Esophagus squamous epithelium (tissue), 5 donors: ENCODE measurements at regions not wholly inside any gene's neighbourhood (a gene's known extent, or its start where the extent isn't known, plus 50 kb on each side); places are given as distances from the start of the nearest gene placed in this dataset.
"Not testable (repeated sequence)": the region's sequence is repeated elsewhere in the genome, so short reads cannot be mapped to it uniquely, and the experiment has no call there.

Source experiments
- DNase-seq: peaks from one replicate; lab custom pipeline; 2025; lab: John Stamatoyannopoulos, UW
- H3K27ac ChIP-seq, 4 donors: fragments of 200-600 bp; sonication (generic); one replicate each; pipeline ENCODE4 v1.5.1; 2016 to 2019; ENCODE audit warnings: mild to moderate bottlenecking in 1 of 4
- H3K27me3 ChIP-seq, 4 donors: fragments of 200-600 bp; sonication (generic); 1 replicate in 3 of 4; 2 replicates in 1 of 4; pipeline versions ENCODE4 v1.5.1 to v1.6.0; 2017 to 2021; ENCODE audit warnings: antibody characterized with exemption in 1 of 4
- H3K36me3 ChIP-seq, 3 donors: fragments of 200-600 bp; sonication (generic); one replicate each; pipeline ENCODE4 v1.5.1; 2016 to 2019
- H3K4me1 ChIP-seq, 3 donors: fragments of 200-600 bp; sonication (generic); one replicate each; pipeline ENCODE4 v1.5.1; 2017 to 2019
- H3K4me3 ChIP-seq, 4 donors: fragments of 200-600 bp; sonication (generic); 1 replicate in 3 of 4; 2 replicates in 1 of 4; pipeline ENCODE4 v1.5.1; 2016 to 2019; ENCODE audit warnings: mild to moderate bottlenecking in 2 of 4, moderate library complexity in 1 of 4
- H3K9me3 ChIP-seq, 3 donors: fragments of 200-600 bp; sonication (generic); one replicate each; pipeline ENCODE4 v1.5.1; 2016 to 2019
- POLR2A ChIP-seq, 4 donors: fragments of 450-650 bp; IDR thresholded peaks; one replicate each; pipeline ENCODE4 v1.6.1; 2017; ENCODE audit warnings: antibody characterized with exemption in 4 of 4, mild to moderate bottlenecking in 4 of 4, moderate library complexity in 3 of 4
- WGBS, 2 donors: methylation state at CpG; one replicate each; pipeline ENCODE4 v1.1.5; 2018; 5-methylcytosine and 5-hydroxymethylcytosine counted together
- intact Hi-C: fragments of 100-400 bp; cut with DNase I; formaldehyde crosslinking; loops from one replicate; pipeline ENCODE4 v1.15.0; 2022
- TF ChIP-seq, protein P1 (sequence below), 6 experiments: fragments of 450-650 bp in 4 of 6; fragments of 200-600 bp in 2 of 6; sonication (generic) in 2 of 6; IDR thresholded peaks; one replicate each; pipeline ENCODE4 v1.5.1; 2016 to 2019; ENCODE audit warnings: antibody characterized with exemption in 6 of 6, mild to moderate bottlenecking in 4 of 6, moderate library complexity in 4 of 6
- donor health status: DM: yes; HTN: yes; CAD: no.

- WGBS, 2 donors, result 79 to 87% methylated on average over 3 of the region's 3 CpGs
- H3K4me1 ChIP-seq, H3K27ac ChIP-seq, H3K9me3 ChIP-seq, H3K27me3 ChIP-seq, intact Hi-C loops, H3K36me3 ChIP-seq, H3K4me3 ChIP-seq, DNase-seq: not testable (repeated sequence)
Observed at GRCh38 chr6:104676679-104677078, 183.0 kb downstream of the HACE1 start.

DNA sequence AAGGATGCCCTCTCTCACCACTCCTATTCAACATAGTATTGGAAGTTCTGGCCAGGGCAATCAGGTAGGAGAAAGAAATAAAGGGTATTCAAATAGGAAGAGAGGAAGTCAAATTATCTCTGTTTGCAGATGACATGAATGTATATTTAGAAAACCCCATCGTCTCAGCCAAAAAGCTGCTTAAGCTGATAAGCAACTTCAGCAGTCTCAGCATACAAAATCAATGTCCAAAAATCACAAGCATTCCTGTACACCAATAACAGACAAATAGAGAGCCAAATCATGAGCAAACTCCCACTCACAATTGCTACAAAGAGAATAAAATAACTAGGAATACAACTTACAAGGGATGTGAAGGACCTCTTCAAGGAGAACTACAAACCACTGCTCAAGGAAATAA, 184.6 kb downstream of the HACE1 start:
- H3K4me1 ChIP-seq, H3K27me3 ChIP-seq, DNase-seq, H3K36me3 ChIP-seq, H3K4me3 ChIP-seq, intact Hi-C loops, H3K9me3 ChIP-seq, H3K27ac ChIP-seq: not testable (repeated sequence)
- WGBS, 2 donors, result 53 to 86% methylated on average over 1 of the region's 1 CpG

DNA sequence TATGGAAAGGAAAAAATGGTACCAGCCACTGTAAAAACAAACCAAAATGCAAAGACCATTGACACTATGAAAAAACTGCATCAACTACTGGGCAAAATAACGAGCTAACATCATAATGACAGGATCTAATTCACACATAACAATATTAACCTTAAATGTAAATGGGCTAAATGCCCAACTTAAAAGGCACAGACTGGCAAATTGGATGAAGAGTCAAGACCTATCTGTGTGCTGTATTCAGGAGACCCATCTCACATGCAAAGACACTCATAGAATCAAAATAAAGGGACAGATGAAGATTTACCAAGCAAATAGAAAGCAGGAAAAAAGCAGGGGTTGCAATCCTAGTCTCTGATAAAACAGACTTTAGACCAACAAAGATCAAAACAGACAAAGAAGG, 186.6 kb downstream of the HACE1 start:
- 24 to 25% methylated on average over 1 of the region's 1 CpG for WGBS, 2 donors
- H3K9me3 ChIP-seq, H3K36me3 ChIP-seq, DNase-seq, H3K4me3 ChIP-seq, intact Hi-C loops, H3K27me3 ChIP-seq, H3K27ac ChIP-seq, H3K4me1 ChIP-seq: not testable (repeated sequence)

GRCh38 chr6:104671591-104671891, 188.2 kb downstream of the HACE1 start:
- H3K4me3 ChIP-seq, H3K27ac ChIP-seq, DNase-seq, H3K9me3 ChIP-seq, intact Hi-C loops, H3K27me3 ChIP-seq, H3K36me3 ChIP-seq, H3K4me1 ChIP-seq: not testable (repeated sequence)
- WGBS, 2 donors, result 83% methylated on average over 1 of the region's 1 CpG; no CpG with 5 or more reads in 1 of the 2 donors

DNA sequence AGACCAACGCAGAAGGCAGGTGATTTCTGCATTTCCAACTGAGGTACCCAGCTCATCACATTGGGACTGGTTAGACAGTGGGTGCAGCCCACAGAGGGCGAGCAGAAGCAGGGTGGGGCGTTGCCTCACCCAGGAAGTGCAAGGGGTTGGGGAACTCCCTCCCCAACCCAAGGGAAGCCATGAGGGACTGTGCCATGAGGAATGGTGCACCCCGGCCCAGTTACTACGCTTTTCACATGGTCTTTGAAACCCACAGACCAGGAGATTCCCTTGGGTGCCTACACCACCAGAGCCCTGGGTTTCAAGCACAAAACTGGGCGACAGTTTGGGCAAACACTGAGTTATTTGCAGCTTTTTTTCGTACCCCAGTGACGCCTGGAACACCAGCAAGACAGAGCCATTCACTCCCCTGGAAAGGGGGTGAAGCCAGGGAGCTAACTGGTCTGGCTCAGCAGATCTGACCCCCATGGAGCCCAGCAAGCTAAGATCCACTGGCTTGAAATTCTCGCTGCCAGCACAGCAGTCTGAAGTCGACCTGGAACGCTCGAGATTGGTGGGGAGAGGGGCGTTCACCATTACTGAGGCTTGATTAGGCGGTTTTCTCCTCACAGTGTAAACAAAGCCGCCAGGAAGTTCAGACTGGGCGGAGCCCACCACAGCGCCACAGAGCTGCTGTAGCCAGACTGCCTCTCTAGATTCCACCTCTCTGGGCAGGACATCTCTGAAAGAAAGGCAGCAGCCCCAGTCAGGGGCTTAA, 188.7 kb downstream of the HACE1 start:
- intact Hi-C loops, DNase-seq: not testable (repeated sequence)
- WGBS, 2 donors, result 79 to 100% methylated on average over 5 to 17 of the region's 17 CpGs

GRCh38 chr6:104669483-104669882, 190.2 kb downstream of the HACE1 start:
- H3K4me1 ChIP-seq, result no peaks in the 10 kb centered on the region
- H3K4me3 ChIP-seq, result no peak overlapping the region
- no peaks in the 10 kb centered on the region for H3K36me3 ChIP-seq
- no peak for DNase-seq
- intact Hi-C loops, result no loop called here
- TF ChIP-seq, protein P1, sequence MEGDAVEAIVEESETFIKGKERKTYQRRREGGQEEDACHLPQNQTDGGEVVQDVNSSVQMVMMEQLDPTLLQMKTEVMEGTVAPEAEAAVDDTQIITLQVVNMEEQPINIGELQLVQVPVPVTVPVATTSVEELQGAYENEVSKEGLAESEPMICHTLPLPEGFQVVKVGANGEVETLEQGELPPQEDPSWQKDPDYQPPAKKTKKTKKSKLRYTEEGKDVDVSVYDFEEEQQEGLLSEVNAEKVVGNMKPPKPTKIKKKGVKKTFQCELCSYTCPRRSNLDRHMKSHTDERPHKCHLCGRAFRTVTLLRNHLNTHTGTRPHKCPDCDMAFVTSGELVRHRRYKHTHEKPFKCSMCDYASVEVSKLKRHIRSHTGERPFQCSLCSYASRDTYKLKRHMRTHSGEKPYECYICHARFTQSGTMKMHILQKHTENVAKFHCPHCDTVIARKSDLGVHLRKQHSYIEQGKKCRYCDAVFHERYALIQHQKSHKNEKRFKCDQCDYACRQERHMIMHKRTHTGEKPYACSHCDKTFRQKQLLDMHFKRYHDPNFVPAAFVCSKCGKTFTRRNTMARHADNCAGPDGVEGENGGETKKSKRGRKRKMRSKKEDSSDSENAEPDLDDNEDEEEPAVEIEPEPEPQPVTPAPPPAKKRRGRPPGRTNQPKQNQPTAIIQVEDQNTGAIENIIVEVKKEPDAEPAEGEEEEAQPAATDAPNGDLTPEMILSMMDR (IDR thresholded peaks at IDR 0.05), result no peak
- TF ChIP-seq POLR2A (IDR thresholded peaks at IDR 0.05), result no peak
- H3K27me3 ChIP-seq, result no peaks in the 10 kb centered on the region
- H3K9me3 ChIP-seq, result no peaks in the 10 kb centered on the region
- no peak overlapping the region for H3K27ac ChIP-seq
- 94 to 96% methylated on average over 5 of the region's 5 CpGs for whole genome bisulfite sequencing, 2 donors

More for the DNA sequence above, 188.7 kb downstream of the HACE1 start:
- not testable (repeated sequence) for H3K27ac ChIP-seq, H3K4me1 ChIP-seq, H3K36me3 ChIP-seq, H3K9me3 ChIP-seq, H3K4me3 ChIP-seq, H3K27me3 ChIP-seq

- no peak for TF ChIP-seq POLR2A (IDR thresholded peaks at IDR 0.05)
- TF ChIP-seq, protein P1 (IDR thresholded peaks at IDR 0.05), result no peak
- 100% methylated on average over 1 of the region's 2 CpGs; no CpG with 5 or more reads in 1 of the 2 donors for WGBS, 2 donors
- H3K4me3 ChIP-seq, result no peak overlapping the region
- H3K36me3 ChIP-seq, result no peaks in the 10 kb centered on the region
- H3K27me3 ChIP-seq, result no peaks in the 10 kb centered on the region
- no peaks in the 10 kb centered on the region for H3K4me1 ChIP-seq
- no peak overlapping the region for H3K27ac ChIP-seq
- no peak for DNase-seq
- intact Hi-C loops, result no loop called here
- H3K9me3 ChIP-seq, result peaks cover 0 to 7% (median 0%) of the 10 kb centered on the region in 3 donors
Observed at GRCh38 chr6:104656235-104656634, 203.5 kb downstream of the HACE1 start.

DNA sequence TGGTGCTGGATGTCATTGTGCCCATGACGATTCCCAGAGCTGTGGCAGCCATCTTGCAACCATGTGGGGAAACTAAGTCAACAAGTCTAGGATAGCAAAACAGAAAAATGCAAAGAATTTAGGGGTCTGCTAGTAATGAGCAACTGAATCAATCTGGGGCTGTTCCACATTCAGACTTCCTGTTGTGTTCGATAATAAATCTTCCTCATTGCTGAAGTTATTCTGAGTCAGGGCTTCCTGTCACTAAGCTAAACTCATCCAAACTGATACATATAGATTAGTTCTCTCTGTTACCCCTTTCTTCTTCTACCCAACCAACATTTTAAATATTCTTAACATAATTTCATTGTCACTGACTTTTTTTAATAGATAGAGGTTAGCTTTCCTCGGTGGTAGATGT, 205.9 kb downstream of the HACE1 start:
- Histone ChIP-seq H3K27me3 (no peaks in the 10 kb centered on the region), H3K27ac (no peak overlapping the region), H3K4me1 (no peaks in the 10 kb centered on the region), H3K9me3 (no peaks in the 10 kb centered on the region), H3K36me3 (no peaks in the 10 kb centered on the region), H3K4me3 (no peak overlapping the region)
- no peak for TF ChIP-seq POLR2A (IDR thresholded peaks at IDR 0.05)
- TF ChIP-seq, protein P1 (IDR thresholded peaks at IDR 0.05), result no peak
- DNase-seq, result no peak
- intact Hi-C loops, result no loop called here
- WGBS, 2 donors, result 68 to 79% methylated on average over 3 of the region's 3 CpGs
